Middle frontal gyrus (tissue), 1 donor: ENCODE measurements at regions not wholly inside any gene's neighbourhood (a gene's known extent, or its start where the extent isn't known, plus 50 kb on each side); places are given as distances from the start of the nearest gene placed in this dataset.
"Not testable (repeated sequence)": the region's sequence is repeated elsewhere in the genome, so short reads cannot be mapped to it uniquely, and the experiment has no call there.

Experiments used
- DNase-seq: peaks from one replicate; pipeline ENCODE4 v3.0.0-alpha.2; 2015; ENCODE audit warnings: low spot score; ENCODE audit errors: extremely low spot score

- DNase-seq: no peak
Observed at GRCh38 chr13:56351041-56351440, 789.7 kb upstream of the PRR20A start.

GRCh38 chr13:56352361-56352760, 788.4 kb upstream of the PRR20A start:
- DNase-seq: no peak

- DNase-seq: no peak
Observed at GRCh38 chr13:56352901-56353300, 787.8 kb upstream of the PRR20A start.

- no peak for DNase-seq
Observed at GRCh38 chr13:56356690-56357089, 784.0 kb upstream of the PRR20A start.

- DNase-seq: no peak
Observed at GRCh38 chr13:56378566-56378965, 762.2 kb upstream of the PRR20A start.

- no peak for DNase-seq
Observed at GRCh38 chr13:56393549-56393948, 747.2 kb upstream of the PRR20A start.

- DNase-seq: no peak
Observed at GRCh38 chr13:56396318-56396717, 744.4 kb upstream of the PRR20A start.

- DNase-seq: no peak
Observed at GRCh38 chr13:56400774-56401173, 739.9 kb upstream of the PRR20A start.

- DNase-seq: no peak
Observed at GRCh38 chr13:56412856-56413255, 727.9 kb upstream of the PRR20A start.

- no peak for DNase-seq
Observed at GRCh38 chr13:56424246-56424645, 716.5 kb upstream of the PRR20A start.

GRCh38 chr13:56457535-56458190, 683.1 kb upstream of the PRR20A start:
- DNase-seq: no peak

- DNase-seq: no peak
Observed at GRCh38 chr13:56459286-56459685, 681.4 kb upstream of the PRR20A start.

GRCh38 chr13:56501750-56502149, 639.0 kb upstream of the PRR20A start:
- DNase-seq: no peak

- no peak for DNase-seq
Observed at GRCh38 chr13:56510836-56511235, 629.9 kb upstream of the PRR20A start.

GRCh38 chr13:56512336-56512735, 628.4 kb upstream of the PRR20A start:
- not testable (repeated sequence) for DNase-seq

GRCh38 chr13:56515441-56515840, 625.3 kb upstream of the PRR20A start:
- no peak for DNase-seq

- DNase-seq: no peak
Observed at GRCh38 chr13:56528040-56528790, 612.5 kb upstream of the PRR20A start.

GRCh38 chr13:56530096-56530495, 610.6 kb upstream of the PRR20A start:
- DNase-seq: no peak

- not testable (repeated sequence) for DNase-seq
Observed at GRCh38 chr13:56547921-56548320, 592.8 kb upstream of the PRR20A start.

GRCh38 chr13:56558698-56559320, 581.9 kb upstream of the PRR20A start:
- DNase-seq: no peak

GRCh38 chr13:56561327-56561726, 579.4 kb upstream of the PRR20A start:
- DNase-seq: no peak

GRCh38 chr13:56563663-56564062, 577.1 kb upstream of the PRR20A start:
- DNase-seq: no peak

- no peak for DNase-seq
Observed at GRCh38 chr13:56586976-56587375, 553.7 kb upstream of the PRR20A start.
